Muscle of back (tissue), 3 donors: ENCODE measurements at regions not wholly inside any gene's neighbourhood (a gene's known extent, or its start where the extent isn't known, plus 50 kb on each side); places are given as distances from the start of the nearest gene placed in this dataset.

Experiments
- DNase-seq, 3 donors: peaks; one replicate each; pipeline versions ENCODE4 v3.0.0 to v3.0.0-alpha.2; 2013

DNA sequence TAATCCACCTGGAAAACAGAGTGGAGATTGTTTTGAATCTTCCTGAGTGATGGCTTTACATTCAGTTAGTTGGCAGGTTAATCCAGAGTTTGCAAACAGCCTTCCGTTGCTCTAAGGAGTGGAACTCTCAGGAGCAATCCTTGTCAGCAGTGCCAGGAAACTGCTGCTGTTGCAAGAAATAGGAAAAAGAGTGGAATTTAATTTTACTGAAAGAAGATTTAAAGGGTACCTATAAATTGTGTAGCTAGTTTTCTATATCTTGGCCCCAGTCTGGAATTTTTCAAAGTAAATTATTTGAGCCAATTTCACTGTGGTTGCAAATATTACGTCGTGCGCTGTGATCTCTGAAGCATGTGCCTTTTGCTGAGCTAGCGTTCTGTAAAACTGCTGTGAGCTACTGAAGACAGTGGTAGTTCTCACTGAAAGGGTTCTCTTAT lies 55.5 kb upstream of the SLC5A12 start:
- DNase-seq, result peak; percentile 79 to 94 (median 85)

- DNase-seq, result peak; percentile 58 to 90 (median 81)
Observed at GRCh38 chr11:26778000-26778757, 56.3 kb upstream of the SLC5A12 start.

- peak in 1 of 3 donors; percentile 40 for DNase-seq
Observed at GRCh38 chr11:26779074-26779865, 57.4 kb upstream of the SLC5A12 start.

GRCh38 chr11:26780376-26781085 lies 58.7 kb upstream of the SLC5A12 start:
- DNase-seq, result peak in 2 of 3 donors; percentile 48 to 56

- DNase-seq, result peak; percentile 59 to 90 (median 62)
Observed at GRCh38 chr11:26782220-26782965, 60.5 kb upstream of the SLC5A12 start.

DNA sequence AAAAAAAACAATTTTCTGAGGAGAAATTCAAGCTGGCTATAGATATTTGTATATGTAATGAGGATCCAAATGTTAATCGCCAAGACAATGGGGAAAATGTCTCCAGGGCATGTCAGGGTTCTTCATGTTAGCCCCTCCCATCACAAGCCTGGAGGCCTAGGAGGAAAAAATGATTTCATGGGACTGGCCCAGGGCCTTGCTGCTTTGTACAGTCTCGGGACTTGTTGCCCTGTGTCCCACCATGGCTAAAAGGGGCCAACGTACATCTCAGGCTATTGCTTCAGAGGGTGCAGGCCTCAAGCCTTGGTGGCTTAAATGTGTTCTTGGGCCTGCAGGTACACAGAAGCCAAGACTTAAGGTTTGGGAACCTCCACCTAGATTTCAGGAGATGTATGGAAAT lies 62.1 kb upstream of the SLC5A12 start:
- DNase-seq, result no peak

DNA sequence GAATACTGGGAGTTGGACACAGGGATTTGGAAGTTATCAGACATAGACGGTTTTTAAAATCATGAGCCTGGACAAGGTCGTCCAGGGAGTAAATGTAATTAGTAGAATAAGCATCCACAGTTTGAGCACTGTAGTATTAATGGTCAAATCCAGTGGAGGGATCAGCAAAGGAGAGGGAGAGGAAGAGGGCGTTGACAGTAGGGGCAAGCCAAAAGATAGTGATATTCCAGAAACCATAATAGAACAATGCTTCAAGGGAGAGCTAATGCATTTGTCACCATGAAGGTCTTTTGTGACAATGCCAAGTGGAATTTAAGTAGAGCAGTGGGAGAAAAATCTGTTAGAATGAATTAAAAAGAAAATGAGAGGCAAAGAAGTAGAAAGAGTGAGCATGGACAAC lies 68.9 kb upstream of the SLC5A12 start:
- DNase-seq, result no peak

DNA sequence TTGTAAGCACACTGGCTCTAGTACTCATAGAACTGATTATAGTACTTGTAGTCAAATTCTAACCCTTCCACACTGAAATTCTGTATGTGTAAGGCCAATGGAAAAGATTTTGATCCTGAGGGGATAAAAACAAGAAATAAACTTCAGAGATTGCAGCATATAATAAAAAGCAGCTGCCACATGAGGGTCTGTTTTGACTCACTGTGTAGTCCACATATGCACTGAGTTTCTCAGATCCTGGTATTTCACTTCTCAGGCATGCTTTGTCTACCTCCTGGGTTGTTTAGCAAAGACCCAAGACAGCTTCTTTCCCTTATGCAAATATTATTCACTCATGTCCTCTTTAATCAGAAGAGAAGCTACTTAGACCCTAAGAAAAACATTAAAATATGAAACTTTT lies 71.1 kb upstream of the SLC5A12 start:
- DNase-seq, result peak in 2 of 3 donors; percentile 28 to 33

- peak in 1 of 3 donors; percentile 16 for DNase-seq
Observed at GRCh38 chr11:26793487-26793886, 71.6 kb upstream of the SLC5A12 start.

- no peak for DNase-seq
Observed at GRCh38 chr11:26801601-26802000, 79.7 kb upstream of the SLC5A12 start.

GRCh38 chr11:26805001-26805400 lies 83.1 kb upstream of the SLC5A12 start:
- DNase-seq, result no peak

- peak in 1 of 3 donors; percentile 23 for DNase-seq
Observed at GRCh38 chr11:26806219-26806618, 84.4 kb upstream of the SLC5A12 start.

- peak in 1 of 3 donors; percentile 71 for DNase-seq
Observed at GRCh38 chr11:26820739-26821138, 98.9 kb upstream of the SLC5A12 start.

- no peak for DNase-seq
Observed at GRCh38 chr11:26823963-26824362, 102.1 kb upstream of the SLC5A12 start.

GRCh38 chr11:26827567-26828081 lies 105.8 kb upstream of the SLC5A12 start:
- DNase-seq, result no peak

- no peak for DNase-seq
Observed at GRCh38 chr11:26828288-26828687, 106.4 kb upstream of the SLC5A12 start.

DNA sequence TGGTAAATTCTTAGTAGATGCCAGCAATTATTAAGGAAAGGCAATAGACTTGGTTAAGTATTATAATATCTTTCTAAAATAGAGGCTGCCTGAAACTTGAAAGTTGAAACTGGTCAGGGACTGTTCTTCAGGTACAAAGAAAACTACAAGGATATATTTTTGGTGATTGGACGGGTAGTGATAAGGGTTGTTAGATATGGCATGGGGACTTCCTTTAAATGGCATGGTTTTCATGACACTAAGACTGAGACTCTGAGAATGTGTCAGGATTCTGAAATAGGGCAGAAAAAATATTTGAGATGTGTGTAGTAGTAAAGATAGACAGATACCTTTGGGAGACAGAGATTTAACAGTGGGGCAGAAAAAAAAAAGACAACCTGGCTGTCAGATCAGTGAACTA lies 108.4 kb upstream of the SLC5A12 start:
- no peak for DNase-seq

- DNase-seq, result peak in 1 of 3 donors; percentile 43
Observed at GRCh38 chr11:26830757-26831156, 108.9 kb upstream of the SLC5A12 start.

GRCh38 chr11:26834601-26835000 lies 112.7 kb upstream of the SLC5A12 start:
- DNase-seq, result no peak

GRCh38 chr11:26835611-26836010 lies 113.8 kb upstream of the SLC5A12 start:
- peak in 1 of 3 donors; percentile 75 for DNase-seq

DNA sequence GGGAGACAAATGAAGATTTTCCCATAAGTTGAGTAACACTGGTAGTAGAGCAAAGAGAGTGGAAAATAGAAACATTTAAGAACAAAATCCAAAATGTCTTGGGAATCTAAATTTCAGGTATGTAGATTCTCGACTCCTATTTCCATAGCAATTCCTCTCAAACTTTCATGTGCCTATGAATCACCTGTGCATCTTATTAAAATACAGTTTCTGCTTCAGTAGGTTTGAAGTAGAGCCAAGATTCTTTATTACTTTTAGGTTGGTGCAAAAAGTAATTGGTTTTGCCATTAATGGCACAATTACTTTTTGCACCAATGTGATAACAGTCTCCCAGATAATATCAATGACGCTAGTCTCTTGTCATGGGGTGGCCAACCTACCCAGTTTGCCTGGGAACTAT lies 115.3 kb upstream of the SLC5A12 start:
- no peak for DNase-seq
